ENCODE measurements at regions not wholly inside any gene's neighbourhood (a gene's known extent, or its start where the extent isn't known, plus 50 kb on each side); places are given as distances from the start of the nearest gene placed in this dataset.

GRCh38 chr11:24348908-24349307 is 147.9 kb upstream of the LUZP2 start:
- TF ChIP-seq, protein P1, sequence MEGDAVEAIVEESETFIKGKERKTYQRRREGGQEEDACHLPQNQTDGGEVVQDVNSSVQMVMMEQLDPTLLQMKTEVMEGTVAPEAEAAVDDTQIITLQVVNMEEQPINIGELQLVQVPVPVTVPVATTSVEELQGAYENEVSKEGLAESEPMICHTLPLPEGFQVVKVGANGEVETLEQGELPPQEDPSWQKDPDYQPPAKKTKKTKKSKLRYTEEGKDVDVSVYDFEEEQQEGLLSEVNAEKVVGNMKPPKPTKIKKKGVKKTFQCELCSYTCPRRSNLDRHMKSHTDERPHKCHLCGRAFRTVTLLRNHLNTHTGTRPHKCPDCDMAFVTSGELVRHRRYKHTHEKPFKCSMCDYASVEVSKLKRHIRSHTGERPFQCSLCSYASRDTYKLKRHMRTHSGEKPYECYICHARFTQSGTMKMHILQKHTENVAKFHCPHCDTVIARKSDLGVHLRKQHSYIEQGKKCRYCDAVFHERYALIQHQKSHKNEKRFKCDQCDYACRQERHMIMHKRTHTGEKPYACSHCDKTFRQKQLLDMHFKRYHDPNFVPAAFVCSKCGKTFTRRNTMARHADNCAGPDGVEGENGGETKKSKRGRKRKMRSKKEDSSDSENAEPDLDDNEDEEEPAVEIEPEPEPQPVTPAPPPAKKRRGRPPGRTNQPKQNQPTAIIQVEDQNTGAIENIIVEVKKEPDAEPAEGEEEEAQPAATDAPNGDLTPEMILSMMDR (IDR thresholded peaks at IDR 0.05) = no peak
- TF ChIP-seq POLR2A (IDR thresholded peaks at IDR 0.05) = no peak
- TF ChIP-seq POLR2AphosphoS5 (IDR thresholded peaks at IDR 0.05) = no peak
- TF ChIP-seq EP300 (IDR thresholded peaks at IDR 0.05) = no peak

Measured in stomach (tissue), 4 donors.